ENCODE measurements at regions not wholly inside any gene's neighbourhood (a gene's known extent, or its start where the extent isn't known, plus 50 kb on each side); places are given as distances from the start of the nearest gene placed in this dataset.

DNA sequence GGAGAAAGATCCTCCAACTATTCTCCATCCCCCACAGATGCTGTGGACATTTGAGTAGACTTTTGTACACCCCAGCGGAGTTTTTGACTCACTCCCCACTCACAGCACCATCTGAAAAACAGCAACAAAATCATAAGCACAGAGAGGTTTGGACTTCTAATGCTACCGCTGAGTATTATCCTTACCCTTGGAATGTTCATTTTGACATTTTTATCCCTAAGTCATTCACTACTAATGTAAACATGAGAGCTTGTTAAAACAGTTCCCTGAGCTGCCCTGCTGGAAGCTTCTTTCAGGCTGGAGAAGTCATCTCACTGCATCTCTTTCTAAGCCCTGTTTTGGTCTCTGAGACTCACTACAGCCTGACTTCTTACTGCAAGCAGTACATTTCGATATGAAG lies 1045.9 kb downstream of the MCTP2 start:
- no peak for TF ChIP-seq EED (CRISPR knock-in tag; IDR thresholded peaks at IDR 0.05)
- TF ChIP-seq PHF20 (CRISPR knock-in tag; IDR thresholded peaks at IDR 0.05) = no peak
- no peak for TF ChIP-seq ZNF10 (CRISPR knock-in tag; IDR thresholded peaks at IDR 0.05; ENCODE audit: borderline replicate concordance, low read depth)
- TF ChIP-seq, protein P1, sequence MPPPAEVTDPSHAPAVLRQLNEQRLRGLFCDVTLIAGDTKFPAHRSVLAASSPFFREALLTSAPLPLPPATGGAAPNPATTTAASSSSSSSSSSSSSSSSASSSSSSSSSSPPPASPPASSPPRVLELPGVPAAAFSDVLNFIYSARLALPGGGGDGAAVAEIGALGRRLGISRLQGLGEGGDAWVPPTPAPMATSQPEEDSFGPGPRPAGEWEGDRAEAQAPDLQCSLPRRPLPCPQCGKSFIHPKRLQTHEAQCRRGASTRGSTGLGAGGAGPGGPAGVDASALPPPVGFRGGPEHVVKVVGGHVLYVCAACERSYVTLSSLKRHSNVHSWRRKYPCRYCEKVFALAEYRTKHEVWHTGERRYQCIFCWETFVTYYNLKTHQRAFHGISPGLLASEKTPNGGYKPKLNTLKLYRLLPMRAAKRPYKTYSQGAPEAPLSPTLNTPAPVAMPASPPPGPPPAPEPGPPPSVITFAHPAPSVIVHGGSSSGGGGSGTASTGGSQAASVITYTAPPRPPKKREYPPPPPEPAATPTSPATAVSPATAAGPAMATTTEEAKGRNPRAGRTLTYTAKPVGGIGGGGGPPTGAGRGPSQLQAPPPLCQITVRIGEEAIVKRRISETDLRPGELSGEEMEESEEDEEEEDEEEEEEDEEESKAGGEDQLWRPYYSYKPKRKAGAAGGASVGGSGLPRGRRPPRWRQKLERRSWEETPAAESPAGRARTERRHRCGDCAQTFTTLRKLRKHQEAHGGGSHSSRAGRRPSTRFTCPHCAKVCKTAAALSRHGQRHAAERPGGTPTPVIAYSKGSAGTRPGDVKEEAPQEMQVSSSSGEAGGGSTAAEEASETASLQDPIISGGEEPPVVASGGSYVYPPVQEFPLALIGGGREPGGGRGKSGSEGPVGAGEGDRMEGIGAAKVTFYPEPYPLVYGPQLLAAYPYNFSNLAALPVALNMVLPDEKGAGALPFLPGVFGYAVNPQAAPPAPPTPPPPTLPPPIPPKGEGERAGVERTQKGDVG (CRISPR knock-in tag; IDR thresholded peaks at IDR 0.05; ENCODE audit: borderline replicate concordance) = no peak
- no peak for TF ChIP-seq ZKSCAN1 (IDR thresholded peaks at IDR 0.05; ENCODE audit: low read length)
- TF ChIP-seq, protein P2, sequence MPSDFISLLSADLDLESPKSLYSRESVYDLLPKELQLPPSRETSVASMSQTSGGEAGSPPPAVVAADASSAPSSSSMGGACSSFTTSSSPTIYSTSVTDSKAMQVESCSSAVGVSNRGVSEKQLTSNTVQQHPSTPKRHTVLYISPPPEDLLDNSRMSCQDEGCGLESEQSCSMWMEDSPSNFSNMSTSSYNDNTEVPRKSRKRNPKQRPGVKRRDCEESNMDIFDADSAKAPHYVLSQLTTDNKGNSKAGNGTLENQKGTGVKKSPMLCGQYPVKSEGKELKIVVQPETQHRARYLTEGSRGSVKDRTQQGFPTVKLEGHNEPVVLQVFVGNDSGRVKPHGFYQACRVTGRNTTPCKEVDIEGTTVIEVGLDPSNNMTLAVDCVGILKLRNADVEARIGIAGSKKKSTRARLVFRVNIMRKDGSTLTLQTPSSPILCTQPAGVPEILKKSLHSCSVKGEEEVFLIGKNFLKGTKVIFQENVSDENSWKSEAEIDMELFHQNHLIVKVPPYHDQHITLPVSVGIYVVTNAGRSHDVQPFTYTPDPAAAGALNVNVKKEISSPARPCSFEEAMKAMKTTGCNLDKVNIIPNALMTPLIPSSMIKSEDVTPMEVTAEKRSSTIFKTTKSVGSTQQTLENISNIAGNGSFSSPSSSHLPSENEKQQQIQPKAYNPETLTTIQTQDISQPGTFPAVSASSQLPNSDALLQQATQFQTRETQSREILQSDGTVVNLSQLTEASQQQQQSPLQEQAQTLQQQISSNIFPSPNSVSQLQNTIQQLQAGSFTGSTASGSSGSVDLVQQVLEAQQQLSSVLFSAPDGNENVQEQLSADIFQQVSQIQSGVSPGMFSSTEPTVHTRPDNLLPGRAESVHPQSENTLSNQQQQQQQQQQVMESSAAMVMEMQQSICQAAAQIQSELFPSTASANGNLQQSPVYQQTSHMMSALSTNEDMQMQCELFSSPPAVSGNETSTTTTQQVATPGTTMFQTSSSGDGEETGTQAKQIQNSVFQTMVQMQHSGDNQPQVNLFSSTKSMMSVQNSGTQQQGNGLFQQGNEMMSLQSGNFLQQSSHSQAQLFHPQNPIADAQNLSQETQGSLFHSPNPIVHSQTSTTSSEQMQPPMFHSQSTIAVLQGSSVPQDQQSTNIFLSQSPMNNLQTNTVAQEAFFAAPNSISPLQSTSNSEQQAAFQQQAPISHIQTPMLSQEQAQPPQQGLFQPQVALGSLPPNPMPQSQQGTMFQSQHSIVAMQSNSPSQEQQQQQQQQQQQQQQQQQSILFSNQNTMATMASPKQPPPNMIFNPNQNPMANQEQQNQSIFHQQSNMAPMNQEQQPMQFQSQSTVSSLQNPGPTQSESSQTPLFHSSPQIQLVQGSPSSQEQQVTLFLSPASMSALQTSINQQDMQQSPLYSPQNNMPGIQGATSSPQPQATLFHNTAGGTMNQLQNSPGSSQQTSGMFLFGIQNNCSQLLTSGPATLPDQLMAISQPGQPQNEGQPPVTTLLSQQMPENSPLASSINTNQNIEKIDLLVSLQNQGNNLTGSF (CRISPR knock-in tag; IDR thresholded peaks at IDR 0.05) = no peak
- TF ChIP-seq GLI4 (CRISPR knock-in tag; IDR thresholded peaks at IDR 0.05; ENCODE audit: borderline replicate concordance) = no peak
- TF ChIP-seq POLR2AphosphoS5 (IDR thresholded peaks at IDR 0.05; ENCODE audit: low read depth, low read length) = no peak
- no peak for TF ChIP-seq NFIC (IDR thresholded peaks at IDR 0.05; ENCODE audit: low read length)
- TF ChIP-seq TBL1XR1 (IDR thresholded peaks at IDR 0.05; ENCODE audit: borderline replicate concordance, low read length, partially characterized antibody) = no peak
- no peak for TF ChIP-seq CTCF (CRISPR knock-in tag; IDR thresholded peaks at IDR 0.05)
- TF ChIP-seq EHMT2 (IDR thresholded peaks at IDR 0.05; ENCODE audit: borderline replicate concordance, low read depth, low read length) = no peak
- no peak for TF ChIP-seq ERF (CRISPR knock-in tag; IDR thresholded peaks at IDR 0.05)
- TF ChIP-seq ZFAT (CRISPR knock-in tag; conservative IDR thresholded peaks at IDR 0.05) = no peak
